ENCODE measurements at regions not wholly inside any gene's neighbourhood (a gene's known extent, or its start where the extent isn't known, plus 50 kb on each side); places are given as distances from the start of the nearest gene placed in this dataset.

GRCh38 chr13:76094645-76095044 is 458.5 kb downstream of the LMO7 start:
- DNase-seq (ENCODE audit: low read depth in 2 of 2), result no peak

- no peak for DNase-seq (ENCODE audit: low read depth in 2 of 2)
These were observed 454.9 kb downstream of the LMO7 start for GRCh38 chr13:76091076-76091475.

- DNase-seq (ENCODE audit: low read depth in 2 of 2), result no peak
These were observed 450.6 kb downstream of the LMO7 start for GRCh38 chr13:76086729-76087128.

- no peak for DNase-seq (ENCODE audit: low read depth in 2 of 2)
These were observed 431.7 kb downstream of the LMO7 start for GRCh38 chr13:76067850-76068249.

GRCh38 chr13:76053181-76053580 is 417.1 kb downstream of the LMO7 start:
- no peak for DNase-seq (ENCODE audit: low read depth in 2 of 2)

GRCh38 chr13:76049376-76049746 is 413.2 kb downstream of the LMO7 start:
- DNase-seq (ENCODE audit: low read depth in 2 of 2), result no peak

GRCh38 chr13:76048675-76049375 is 412.7 kb downstream of the LMO7 start:
- DNase-seq (ENCODE audit: low read depth in 2 of 2), result no peak

- DNase-seq (ENCODE audit: low read depth in 2 of 2), result no peak
These were observed 412.0 kb downstream of the LMO7 start for GRCh38 chr13:76048131-76048530.

- no peak for DNase-seq (ENCODE audit: low read depth in 2 of 2)
These were observed 407.7 kb downstream of the LMO7 start for GRCh38 chr13:76043874-76044273.

- no peak for DNase-seq (ENCODE audit: low read depth in 2 of 2)
These were observed 403.0 kb downstream of the LMO7 start for GRCh38 chr13:76038920-76039716.

GRCh38 chr13:76036176-76036575 is 400.0 kb downstream of the LMO7 start:
- DNase-seq (ENCODE audit: low read depth in 2 of 2), result no peak

GRCh38 chr13:76035711-76036110 is 399.6 kb downstream of the LMO7 start:
- DNase-seq (ENCODE audit: low read depth in 2 of 2), result no peak

- DNase-seq (ENCODE audit: low read depth in 2 of 2), result no peak
These were observed 393.6 kb downstream of the LMO7 start for GRCh38 chr13:76029706-76030105.

GRCh38 chr13:76029088-76029487 is 393.0 kb downstream of the LMO7 start:
- no peak for DNase-seq (ENCODE audit: low read depth in 2 of 2)

GRCh38 chr13:76027131-76027530 is 391.0 kb downstream of the LMO7 start:
- DNase-seq (ENCODE audit: low read depth in 2 of 2), result no peak

- DNase-seq (ENCODE audit: low read depth in 2 of 2), result no peak
These were observed 389.3 kb downstream of the LMO7 start for GRCh38 chr13:76025392-76025791.

GRCh38 chr13:76024151-76024550 is 388.0 kb downstream of the LMO7 start:
- no peak for DNase-seq (ENCODE audit: low read depth in 2 of 2)

- no peak for DNase-seq (ENCODE audit: low read depth in 2 of 2)
These were observed 387.5 kb downstream of the LMO7 start for GRCh38 chr13:76023652-76024051.

GRCh38 chr13:76020421-76020955 is 384.4 kb downstream of the LMO7 start:
- DNase-seq (ENCODE audit: low read depth in 2 of 2), result no peak

- DNase-seq (ENCODE audit: low read depth in 2 of 2), result no peak
These were observed 383.4 kb downstream of the LMO7 start for GRCh38 chr13:76019421-76020044.

- no peak for DNase-seq (ENCODE audit: low read depth in 2 of 2)
These were observed 381.9 kb downstream of the LMO7 start for GRCh38 chr13:76017861-76018556.

- no peak for DNase-seq (ENCODE audit: low read depth in 2 of 2)
These were observed 380.8 kb downstream of the LMO7 start for GRCh38 chr13:76016799-76017400.

Measured in stimulated activated CD8-positive, alpha-beta memory T cell treated with anti-CD3 and anti-CD28 coated beads, Interleukin-7, amount 100 ng/mL, for 4 hours (primary cell).